Activated naive CD8-positive, alpha-beta T cell treated with anti-CD3 and anti-CD28 coated beads, Interleukin-2, amount 10 ng/mL, durations not matched to agents 7 days and 5 days (primary cell): ENCODE measurements at regions not wholly inside any gene's neighbourhood (a gene's known extent, or its start where the extent isn't known, plus 50 kb on each side); places are given as distances from the start of the nearest gene placed in this dataset.

ENCODE experiments used
- ATAC-seq: fragments of 150-1000 bp; cut with Tn5 transposase; one replicate; pipeline ENCODE4 v1.10.0; 2021; ENCODE audit warnings: low read depth, moderate library complexity
- POLR2A ChIA-PET: fragments of 350-600 bp; sonication (Branson Sonifier 250); formaldehyde crosslinking; loops from one replicate; lab custom pipeline; 2021; ENCODE audit warnings: antibody characterized with exemption; lab: Charles Lee
- DNase-seq: peaks from one replicate; pipeline ENCODE4 v3.0.0; 2021
- H3K27ac Mint-ChIP-seq: one replicate; pipeline ENCODE4 v1.8.0; 2022; ENCODE audit warnings: mild to moderate bottlenecking, mixed read lengths
- H3K27me3 Mint-ChIP-seq: one replicate; pipeline ENCODE4 v1.8.0; 2022; ENCODE audit warnings: mild to moderate bottlenecking, moderate library complexity, mixed read lengths
- H3K36me3 Mint-ChIP-seq: one replicate; pipeline ENCODE4 v1.8.0; 2021; ENCODE audit warnings: mild to moderate bottlenecking, mixed read lengths
- H3K4me1 Mint-ChIP-seq: one replicate; pipeline ENCODE4 v1.8.0; 2021; ENCODE audit warnings: mixed read lengths
- H3K4me3 Mint-ChIP-seq: one replicate; pipeline ENCODE4 v1.8.0; 2022; ENCODE audit warnings: mild to moderate bottlenecking, moderate library complexity, mixed read lengths
- H3K9me3 Mint-ChIP-seq: one replicate; pipeline ENCODE4 v1.8.0; 2021; ENCODE audit warnings: mixed read lengths

GRCh38 chr12:78793982-78794381 is 70.6 kb upstream of the SYT1 start:
- Mint-ChIP-seq H3K9me3 (peaks cover 8% of the 10 kb centered on the region), H3K36me3 (no peaks in the 10 kb centered on the region), H3K4me3 (no peak overlapping the region), H3K4me1 (no peaks in the 10 kb centered on the region), H3K27ac (no peak overlapping the region), H3K27me3 (no peaks in the 10 kb centered on the region)
- POLR2A ChIA-PET, result no interaction called here
- ATAC-seq (no peak), DNase-seq (no peak)

DNA sequence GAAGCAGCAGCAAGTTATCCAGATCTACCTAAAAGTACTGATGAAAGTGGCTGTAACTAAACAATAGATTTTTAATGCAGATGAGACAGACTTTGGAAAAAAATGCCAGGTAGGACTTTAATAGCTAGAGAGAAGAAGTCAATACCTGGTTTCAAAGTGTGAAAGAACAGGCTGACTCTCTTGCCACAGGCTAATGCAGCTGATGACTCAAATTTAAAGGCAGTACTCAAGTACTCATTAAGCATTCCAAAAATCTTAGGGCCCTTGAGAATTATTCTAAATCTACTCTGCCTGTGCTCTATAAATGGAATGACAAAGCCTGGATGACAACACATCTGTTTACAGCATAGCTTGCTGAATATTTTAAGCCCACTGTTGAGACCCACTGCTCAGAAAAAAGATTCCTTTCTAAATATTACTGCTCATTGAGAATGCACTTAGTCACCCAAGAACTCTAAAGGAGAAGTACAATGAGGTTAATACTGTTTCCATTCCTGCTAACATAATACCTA is 68.6 kb upstream of the SYT1 start:
- DNase-seq, result no peak
- Mint-ChIP-seq H3K27ac (no peak overlapping the region), H3K4me1 (no peaks in the 10 kb centered on the region), H3K36me3 (no peaks in the 10 kb centered on the region), H3K27me3 (no peaks in the 10 kb centered on the region), H3K9me3 (peaks cover 8% of the 10 kb centered on the region), H3K4me3 (no peak overlapping the region)
- POLR2A ChIA-PET, result no interaction called here
- no peak for ATAC-seq

DNA sequence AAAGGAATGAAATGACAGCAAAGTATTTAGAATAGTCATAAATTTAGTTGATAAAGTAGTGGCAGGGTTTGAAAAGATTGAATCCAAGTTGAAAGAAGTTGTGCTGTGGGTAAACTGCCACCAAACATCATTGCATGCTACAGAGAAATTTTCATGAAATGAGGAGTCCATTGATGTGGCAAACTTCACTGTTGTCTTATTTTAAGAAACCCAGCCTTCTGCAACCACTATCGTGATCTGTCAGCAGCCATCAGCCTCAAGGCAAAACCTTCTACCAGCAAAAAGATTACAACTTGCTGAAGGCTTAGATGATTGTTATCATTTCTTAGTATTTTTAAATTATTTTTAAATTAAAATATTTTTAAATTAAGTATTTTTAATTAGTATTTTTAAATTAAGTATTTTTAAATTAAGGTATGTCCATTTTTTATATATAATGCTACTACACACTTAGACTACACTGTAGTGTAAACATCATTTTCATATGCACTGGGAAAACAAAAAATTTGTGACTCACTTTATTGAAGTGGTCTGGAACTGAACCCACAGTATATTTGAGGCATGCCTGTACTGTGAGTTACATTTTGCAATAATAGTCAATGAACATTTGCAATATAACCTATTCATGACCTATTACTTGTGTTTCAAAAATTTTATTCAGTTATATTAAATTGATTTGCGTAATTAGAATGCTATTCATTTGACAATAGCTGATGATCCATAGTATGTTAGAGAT is 67.2 kb upstream of the SYT1 start:
- POLR2A ChIA-PET, result no interaction called here
- Mint-ChIP-seq H3K9me3 (peaks cover 8% of the 10 kb centered on the region), H3K36me3 (no peaks in the 10 kb centered on the region), H3K27ac (no peak overlapping the region), H3K4me1 (no peaks in the 10 kb centered on the region), H3K27me3 (no peaks in the 10 kb centered on the region), H3K4me3 (no peak overlapping the region)
- DNase-seq (no peak), ATAC-seq (no peak)

DNA sequence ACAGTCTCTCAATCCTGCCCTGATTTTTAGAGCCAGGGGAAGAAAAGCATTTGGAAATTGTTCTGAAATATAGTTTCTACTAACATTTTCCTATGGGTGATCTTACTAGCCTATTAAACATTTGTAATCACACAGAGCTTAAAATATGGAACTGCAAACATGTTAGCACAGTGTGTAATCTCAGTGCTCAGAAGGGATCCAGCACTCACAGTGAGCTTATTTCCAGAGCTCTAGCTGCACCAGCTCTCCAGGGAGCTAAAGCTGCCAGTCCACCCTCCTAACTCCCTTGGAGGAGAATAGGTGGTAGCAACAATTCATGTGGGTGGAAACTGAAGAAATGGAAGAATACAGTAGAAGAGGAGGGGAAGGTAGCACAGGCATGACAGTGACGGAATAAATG is 64.9 kb upstream of the SYT1 start:
- POLR2A ChIA-PET, result no interaction called here
- H3K36me3 Mint-ChIP-seq, result no peaks in the 10 kb centered on the region

GRCh38 chr12:78802593-78802992 is 62.0 kb upstream of the SYT1 start:
- no peak for DNase-seq
- Mint-ChIP-seq H3K27ac (no peak overlapping the region), H3K36me3 (no peaks in the 10 kb centered on the region), H3K4me3 (no peak overlapping the region), H3K27me3 (no peaks in the 10 kb centered on the region), H3K4me1 (no peaks in the 10 kb centered on the region), H3K9me3 (no peaks in the 10 kb centered on the region)
- no peak for ATAC-seq
- POLR2A ChIA-PET, result no interaction called here

More for the DNA sequence above, 64.9 kb upstream of the SYT1 start:
- Mint-ChIP-seq H3K4me3 (no peak overlapping the region), H3K27ac (no peak overlapping the region), H3K9me3 (peaks cover 4% of the 10 kb centered on the region), H3K4me1 (no peaks in the 10 kb centered on the region), H3K27me3 (no peaks in the 10 kb centered on the region)
- ATAC-seq, result no peak
- no peak for DNase-seq

GRCh38 chr12:78804262-78804661 is 60.3 kb upstream of the SYT1 start:
- no peak overlapping the region for H3K27ac Mint-ChIP-seq
- ATAC-seq, result no peak
- H3K27me3 Mint-ChIP-seq, result no peaks in the 10 kb centered on the region
- H3K9me3 Mint-ChIP-seq, result no peaks in the 10 kb centered on the region
- no peaks in the 10 kb centered on the region for H3K4me1 Mint-ChIP-seq
- no peaks in the 10 kb centered on the region for H3K36me3 Mint-ChIP-seq
- no peak overlapping the region for H3K4me3 Mint-ChIP-seq
- POLR2A ChIA-PET, result no interaction called here
- DNase-seq, result no peak
